Fibroblast of the aortic adventitia (primary cell): ENCODE measurements at regions not wholly inside any gene's neighbourhood (a gene's known extent, or its start where the extent isn't known, plus 50 kb on each side); places are given as distances from the start of the nearest gene placed in this dataset.

Source experiments
- DNase-seq: peaks from one replicate; pipeline ENCODE4 v3.0.0-alpha.2; 2010; ENCODE audit warnings: low read depth
- H3K4me3 ChIP-seq: 2 replicates; pipeline ENCODE4 v1.5.1; 2011; ENCODE audit warnings: low read depth, mild to moderate bottlenecking, control low read depth, low read length, moderate library complexity
- CTCF ChIP-seq: IDR thresholded peaks from 2 replicates; pipeline ENCODE4 v1.5.1; 2011; ENCODE audit warnings: mild to moderate bottlenecking, low read length, control low read depth, inconsistent platforms; ENCODE audit not compliant: insufficient read depth

DNA sequence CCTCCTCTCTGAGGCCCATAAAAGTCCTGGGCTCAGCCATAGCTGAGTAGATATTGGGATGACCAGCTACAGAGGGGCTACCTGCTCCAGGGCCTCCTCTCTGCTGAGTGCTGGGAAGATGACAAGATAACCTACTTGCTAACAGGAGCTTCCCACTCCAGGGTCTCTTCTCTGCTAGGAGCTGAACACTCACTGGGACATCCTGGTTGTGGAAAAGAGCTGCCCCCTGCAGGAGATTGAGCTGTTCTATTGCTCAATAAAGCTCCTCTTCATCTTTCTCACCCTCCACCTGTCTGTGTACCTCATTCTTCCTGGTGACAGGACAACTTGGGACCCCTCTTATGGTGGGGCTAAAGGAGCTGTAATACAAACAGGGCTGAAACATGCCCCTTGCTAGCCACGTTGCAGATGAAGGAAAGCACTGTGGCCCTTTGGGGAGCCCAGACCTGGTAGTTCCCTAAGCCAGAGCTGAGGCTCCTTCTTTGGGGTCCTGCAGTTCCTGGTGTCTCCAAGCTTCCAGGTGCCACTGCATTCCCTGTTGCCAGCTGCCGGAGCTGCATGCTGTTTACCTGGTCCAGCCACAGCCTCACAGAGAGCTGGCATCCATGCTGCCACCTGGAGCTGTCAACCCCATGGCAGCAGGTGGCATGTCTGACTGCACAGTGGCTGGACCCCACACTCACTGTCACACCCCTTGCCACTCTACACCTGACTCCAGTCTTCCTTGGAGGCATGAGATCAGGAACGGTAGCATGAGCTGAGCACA is 598.5 kb upstream of the LMO3 start:
- TF ChIP-seq CTCF, result no peak
- no peak for DNase-seq
- H3K4me3 ChIP-seq, result no peak overlapping the region

DNA sequence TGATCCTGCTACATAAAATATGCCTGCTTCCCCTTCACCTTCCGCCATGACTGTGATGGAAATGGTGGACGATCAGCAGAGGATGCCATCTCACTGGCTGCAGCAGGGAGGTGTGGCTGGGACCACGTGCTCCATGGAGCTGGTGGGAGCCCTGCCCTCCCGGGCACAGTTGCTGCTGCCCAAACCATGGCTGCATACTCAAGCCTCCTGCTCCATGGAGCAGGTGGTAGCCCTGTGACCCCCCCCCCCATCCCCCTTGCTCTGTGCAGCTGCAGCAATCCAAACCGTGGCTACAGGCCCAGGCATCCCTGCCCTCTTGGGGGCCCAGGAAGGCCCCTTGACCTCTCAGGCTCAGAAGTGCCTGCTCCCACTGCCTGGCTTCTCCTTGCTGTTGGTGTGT is 597.5 kb upstream of the LMO3 start:
- H3K4me3 ChIP-seq, result no peak overlapping the region
- TF ChIP-seq CTCF, result no peak
- DNase-seq, result no peak

DNA sequence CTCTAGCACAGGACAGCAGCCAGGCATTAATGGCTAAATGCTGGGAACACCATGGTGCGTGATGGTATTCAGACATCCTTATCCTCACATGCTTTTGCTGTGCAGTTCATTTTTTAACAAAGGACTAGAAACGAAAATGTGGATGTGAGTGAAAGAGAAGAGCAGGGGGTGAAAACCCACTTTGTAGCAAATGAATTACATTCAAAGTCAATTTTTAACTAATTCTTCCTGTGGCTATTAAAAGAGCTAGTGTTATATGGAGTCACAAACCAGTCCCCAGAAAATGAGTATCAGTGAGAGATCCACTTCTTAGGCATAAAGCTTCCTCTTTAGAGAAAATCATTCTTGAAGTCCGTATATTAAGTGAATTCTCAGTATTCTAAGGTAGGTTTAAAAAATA is 592.0 kb upstream of the LMO3 start:
- no peak for DNase-seq
- no peak for TF ChIP-seq CTCF
- no peak overlapping the region for H3K4me3 ChIP-seq

- no peak overlapping the region for H3K4me3 ChIP-seq
- TF ChIP-seq CTCF, result no peak
- DNase-seq, result no peak
Observed at GRCh38 chr12:17192721-17193120, 586.8 kb upstream of the LMO3 start.

DNA sequence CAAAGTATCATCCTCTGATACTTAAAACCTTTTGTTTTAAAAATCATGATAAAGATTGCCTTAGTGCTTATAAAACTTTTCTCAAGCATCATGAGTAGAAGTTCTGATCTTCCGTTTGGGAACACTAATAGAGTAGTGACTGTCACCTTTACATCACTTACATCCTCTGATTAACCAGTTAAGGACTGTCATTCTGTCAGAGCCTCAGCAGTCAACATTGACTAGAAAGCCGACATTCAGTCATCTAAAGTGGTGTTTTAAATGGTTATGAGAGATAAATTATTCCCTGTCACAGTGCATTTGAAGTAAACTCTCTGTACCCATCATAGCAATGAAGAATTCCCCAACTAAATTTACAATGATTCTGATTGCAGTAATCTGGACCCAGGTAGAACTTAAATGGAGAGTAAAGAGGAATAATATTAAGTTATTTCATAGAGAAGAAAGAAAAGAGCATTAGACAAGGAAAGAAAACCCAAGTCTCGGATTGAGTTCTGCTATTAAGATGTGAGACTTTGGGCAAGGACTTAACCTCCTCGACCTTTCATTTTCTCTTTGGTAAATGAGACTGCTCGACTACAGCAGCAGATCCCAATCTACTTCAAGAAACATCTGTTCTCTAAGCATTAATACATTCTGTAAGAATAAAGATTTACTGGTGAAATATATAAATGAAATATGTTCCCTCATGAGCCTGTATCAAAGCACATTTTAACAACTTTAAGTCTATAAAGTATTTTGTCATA is 563.9 kb upstream of the LMO3 start:
- no peak for DNase-seq
- no peak for TF ChIP-seq CTCF
- no peak overlapping the region for H3K4me3 ChIP-seq

DNA sequence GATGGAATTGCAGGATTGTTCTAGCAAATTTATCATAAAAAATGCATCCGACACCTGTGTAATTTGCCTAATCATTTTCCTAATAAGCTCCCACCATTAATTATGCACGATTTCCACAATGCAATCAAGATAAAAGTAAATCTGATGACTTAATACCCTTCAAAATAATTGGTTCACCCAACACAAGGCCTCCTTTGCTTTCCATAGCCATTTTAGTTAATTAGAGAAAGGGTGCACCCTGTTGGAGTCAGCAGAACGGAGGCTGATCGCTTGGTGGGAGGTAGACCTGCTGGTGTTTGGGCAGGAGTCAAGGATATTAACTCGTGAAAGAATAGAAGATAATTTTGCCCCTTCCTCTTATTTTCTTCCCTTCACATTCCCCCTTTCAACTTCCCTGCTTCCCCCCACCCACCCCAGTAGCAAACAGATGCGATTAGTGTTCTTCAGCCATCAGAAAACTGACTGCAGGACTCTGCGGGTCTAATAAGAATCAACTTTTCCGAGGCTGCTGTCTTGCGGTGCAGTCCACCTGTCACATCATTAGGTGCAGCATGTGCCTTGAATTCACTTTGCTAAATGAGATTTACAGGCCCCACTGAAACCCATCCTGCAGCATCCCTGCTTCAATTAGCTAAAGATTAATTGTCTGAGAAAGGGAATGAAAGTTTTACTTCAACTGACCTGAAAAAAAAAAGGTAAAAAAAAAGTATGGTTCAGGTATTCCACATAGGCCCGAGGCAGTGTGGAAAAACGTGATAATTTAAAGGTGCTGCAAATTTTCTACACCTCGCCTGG is 553.7 kb upstream of the LMO3 start:
- DNase-seq, result no peak
- no peak overlapping the region for H3K4me3 ChIP-seq
- TF ChIP-seq CTCF, result no peak
